GM20431 (cell line): ENCODE measurements at regions not wholly inside any gene's neighbourhood (a gene's known extent, or its start where the extent isn't known, plus 50 kb on each side); places are given as distances from the start of the nearest gene placed in this dataset.
"Not testable (repeated sequence)": the region's sequence is repeated elsewhere in the genome, so short reads cannot be mapped to it uniquely, and the experiment has no call there.

ENCODE experiments used
- in situ Hi-C: fragments of 300-500 bp; cut with MseI, MboI; formaldehyde crosslinking; loops from one replicate; pipeline ENCODE4 v1.15.0; 2020; ENCODE audit warnings: low sequenced_read_pairs; ENCODE audit not compliant: unreplicated experiment

DNA sequence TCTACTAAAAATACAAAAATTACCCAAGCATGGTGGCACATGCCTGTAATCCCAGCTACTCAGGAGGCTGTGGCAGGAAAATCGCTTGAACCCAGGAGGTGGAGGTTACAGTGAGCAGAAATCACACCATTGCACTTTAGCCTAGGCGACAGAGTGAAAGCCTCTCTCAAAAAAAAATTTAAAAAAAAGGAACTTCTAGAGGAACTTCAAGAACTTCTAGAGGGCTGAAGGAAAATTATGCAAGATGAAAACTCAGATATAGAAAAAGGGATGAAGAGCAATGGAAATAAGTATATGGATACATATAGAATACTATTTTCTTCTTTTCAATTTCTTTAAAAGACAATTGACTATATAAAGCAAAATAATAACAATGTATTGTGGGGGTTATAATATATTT lies 51.2 kb upstream of the PRR5 start:
- in situ Hi-C loops: no loop called here

DNA sequence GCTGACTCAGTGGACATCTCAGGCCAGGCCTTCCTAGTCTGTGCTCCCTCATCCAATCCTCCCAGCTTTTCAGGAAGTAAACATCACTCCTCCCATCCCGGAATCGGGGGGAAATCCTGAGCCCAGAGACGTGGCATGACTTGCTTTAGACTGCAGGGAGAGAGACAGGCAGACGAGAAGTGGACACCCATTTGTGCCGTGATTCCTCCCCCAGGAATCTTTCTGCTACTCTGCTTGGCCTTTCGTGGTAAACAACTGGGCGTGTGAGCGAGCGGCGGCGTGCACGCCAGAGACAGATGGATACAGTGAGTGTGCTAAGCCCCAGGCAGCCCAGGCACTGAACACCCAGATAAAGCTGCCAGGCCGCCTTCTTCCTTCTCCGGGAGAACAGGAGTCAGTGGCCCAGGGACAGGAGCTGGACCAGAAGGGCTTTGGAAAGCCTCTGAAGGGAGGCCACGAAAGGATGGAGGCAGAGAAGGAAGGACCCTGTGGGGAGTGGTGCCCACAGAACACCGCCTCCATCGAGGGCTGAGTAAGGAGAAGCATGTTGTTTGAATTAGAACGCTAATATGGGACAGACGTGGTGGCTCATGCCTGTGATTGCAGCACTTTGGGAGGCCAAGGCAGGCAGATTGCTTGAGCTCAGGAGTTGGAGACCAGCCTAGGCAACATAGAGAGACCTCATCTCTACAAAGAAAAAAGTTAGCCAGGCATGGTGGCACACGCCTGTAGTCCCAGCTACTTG lies 53.0 kb upstream of the PRR5 start:
- in situ Hi-C loops: no loop called here

DNA sequence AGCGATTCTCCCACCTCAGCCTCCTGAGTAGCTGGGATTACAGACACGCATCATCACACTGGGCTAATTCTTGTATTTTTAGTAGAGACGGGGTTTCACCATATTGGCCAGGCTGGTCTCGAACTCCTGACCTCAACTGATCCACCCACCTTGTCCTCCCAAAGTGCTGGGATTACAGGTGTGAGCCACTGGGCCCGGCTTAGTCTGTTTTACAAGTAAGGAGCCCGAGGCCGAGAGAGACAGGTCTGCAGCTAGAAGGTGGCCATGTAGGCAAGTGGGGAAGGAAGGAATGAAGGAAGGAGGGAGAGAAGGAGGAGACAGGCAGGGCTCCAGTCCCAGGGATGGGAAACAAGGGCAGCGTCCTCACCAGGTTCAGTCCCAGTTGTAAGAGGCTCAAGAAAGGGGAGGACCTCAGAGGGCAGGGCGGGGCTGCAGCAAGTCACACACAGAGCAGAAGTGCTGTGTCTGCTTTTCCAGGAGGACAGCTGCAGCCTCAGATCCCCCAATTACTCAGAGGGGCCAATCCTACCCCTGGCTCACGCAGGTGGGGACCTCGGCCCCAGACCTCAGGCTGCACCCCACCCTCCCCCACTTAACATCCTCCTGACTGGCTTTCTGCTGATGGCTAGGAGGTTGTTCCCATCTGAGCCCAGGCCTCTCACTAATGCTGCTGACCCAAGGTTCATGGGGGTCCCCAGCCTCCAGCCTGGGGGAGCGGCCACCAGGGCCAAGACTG lies 53.8 kb upstream of the PRR5 start:
- in situ Hi-C loops: no loop called here

DNA sequence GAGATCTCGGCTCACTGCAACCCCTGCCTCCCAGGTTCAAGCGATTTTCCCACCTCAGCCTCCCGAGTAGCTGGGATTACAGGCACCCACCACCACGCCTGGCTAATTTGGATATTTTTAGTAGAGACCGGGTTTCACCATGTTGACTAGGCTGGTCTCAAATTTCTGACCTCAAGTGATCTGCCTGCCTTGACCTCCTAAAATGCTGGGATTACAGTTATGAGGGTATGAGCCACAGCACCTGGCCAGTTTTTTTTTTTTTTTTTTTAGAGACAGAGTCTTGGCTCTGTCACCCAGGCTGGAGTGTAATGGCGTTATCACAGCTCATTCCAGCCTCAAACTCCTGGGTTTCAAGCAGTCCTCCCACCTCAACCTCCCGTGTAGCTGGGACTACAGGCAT lies 54.9 kb upstream of the PRR5 start:
- in situ Hi-C loops: no loop called here

DNA sequence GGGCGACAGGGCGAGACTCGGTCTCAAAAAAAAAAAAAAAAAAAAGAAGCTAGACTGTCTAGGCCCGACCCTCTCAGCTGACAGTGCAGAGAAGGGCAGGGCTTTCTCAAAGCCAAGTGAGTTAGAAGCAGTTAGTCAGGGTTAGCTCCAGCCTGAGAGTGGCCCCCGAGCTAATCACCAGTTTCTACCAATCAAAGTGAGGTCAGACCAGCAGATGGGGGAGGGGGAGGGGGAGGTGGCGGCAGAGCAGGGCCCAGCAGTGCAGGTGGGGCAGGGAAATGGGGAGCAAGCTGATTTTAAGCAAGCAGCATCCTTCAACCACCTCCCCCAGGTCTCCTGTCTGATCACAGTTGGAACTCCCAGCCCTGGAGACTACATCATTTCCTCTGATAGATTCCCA lies 55.3 kb upstream of the PRR5 start:
- in situ Hi-C loops: no loop called here

DNA sequence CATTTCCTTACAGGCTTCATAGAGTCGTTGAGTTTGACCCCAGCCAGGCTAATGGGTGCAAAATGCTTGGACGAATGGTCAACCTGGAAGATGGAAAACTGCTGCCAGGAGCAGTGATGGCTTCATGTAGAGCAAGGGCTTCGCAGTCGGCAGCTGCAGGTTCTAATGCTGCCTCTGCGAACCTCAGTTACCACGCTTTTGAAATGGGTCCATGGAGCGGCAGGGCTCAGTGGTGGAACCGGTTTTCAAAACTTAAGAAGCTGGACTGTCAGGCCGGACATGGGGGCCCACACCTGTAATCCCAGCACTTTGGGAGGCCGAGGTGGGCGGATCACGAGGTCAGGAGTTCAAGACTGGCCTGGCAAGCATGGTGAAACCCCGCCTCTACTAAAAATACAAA lies 55.9 kb upstream of the PRR5 start:
- in situ Hi-C loops: no loop called here

DNA sequence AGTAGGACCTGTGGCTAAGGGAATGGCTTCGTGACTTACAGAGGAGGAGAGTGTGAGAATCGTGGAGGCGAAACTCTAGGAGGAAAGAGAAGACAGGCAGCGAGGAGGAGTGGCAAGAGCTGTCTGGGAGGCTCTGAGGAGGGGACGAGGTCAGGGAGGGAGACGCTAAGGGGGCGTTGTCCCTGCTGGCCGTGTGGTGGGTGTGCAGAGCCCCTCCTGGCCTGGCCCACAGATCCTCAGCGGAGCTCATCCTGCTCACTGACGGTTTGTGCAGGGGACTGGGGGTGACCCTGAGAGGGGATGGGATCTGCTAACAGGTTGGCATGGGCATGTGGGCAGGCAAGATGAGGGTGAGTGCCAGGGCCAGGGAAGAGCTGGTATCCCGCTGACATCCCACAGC lies 56.5 kb upstream of the PRR5 start:
- in situ Hi-C loops: no loop called here

DNA sequence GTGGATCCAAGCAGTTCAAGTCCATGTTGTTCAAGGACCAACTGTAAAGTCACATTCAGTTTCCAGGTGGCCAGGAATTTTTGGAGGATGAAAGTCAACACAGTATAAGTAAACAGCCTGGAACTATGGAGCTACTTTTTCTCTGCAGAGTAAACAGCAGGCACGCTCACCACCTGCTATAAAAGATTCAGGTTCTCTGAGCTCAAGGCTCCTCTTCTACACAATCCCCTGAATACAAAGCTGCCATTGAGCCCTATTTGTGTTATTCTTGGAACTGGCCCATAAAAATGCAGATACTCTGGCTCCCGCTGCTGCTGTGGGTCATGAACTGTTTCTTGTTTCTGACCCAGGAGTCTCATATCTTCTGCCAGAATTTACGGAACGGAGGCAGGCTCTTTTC lies 56.9 kb upstream of the PRR5 start:
- in situ Hi-C loops: no loop called here

DNA sequence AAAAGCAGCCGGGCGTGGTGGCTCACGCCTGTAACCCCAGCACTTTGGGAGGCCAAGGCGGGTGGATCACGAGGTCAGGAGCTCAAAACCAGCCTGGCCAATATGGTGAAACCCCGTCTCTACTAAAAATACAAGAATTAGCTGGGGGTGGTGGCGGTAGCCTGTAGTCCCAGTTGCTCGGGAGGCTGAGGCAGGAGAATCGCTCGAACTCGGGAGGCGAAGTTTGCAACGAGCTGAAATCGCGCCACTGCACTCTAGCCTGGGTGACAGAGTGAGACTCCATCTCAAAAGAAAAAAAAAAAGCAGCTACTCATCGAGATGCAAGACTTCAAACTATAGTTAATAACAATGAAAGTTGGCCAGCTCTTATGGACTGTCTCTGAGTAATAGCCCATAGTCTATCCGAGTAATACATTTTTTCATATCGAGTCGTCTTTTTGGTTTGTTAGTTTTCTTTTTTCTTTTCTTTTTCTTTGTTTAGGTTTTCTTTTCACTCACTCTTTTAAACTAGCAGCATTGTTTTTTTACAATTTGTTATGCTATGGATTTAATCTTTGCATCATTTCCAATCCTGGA lies 58.4 kb upstream of the PRR5 start:
- in situ Hi-C loops: not testable (repeated sequence)

DNA sequence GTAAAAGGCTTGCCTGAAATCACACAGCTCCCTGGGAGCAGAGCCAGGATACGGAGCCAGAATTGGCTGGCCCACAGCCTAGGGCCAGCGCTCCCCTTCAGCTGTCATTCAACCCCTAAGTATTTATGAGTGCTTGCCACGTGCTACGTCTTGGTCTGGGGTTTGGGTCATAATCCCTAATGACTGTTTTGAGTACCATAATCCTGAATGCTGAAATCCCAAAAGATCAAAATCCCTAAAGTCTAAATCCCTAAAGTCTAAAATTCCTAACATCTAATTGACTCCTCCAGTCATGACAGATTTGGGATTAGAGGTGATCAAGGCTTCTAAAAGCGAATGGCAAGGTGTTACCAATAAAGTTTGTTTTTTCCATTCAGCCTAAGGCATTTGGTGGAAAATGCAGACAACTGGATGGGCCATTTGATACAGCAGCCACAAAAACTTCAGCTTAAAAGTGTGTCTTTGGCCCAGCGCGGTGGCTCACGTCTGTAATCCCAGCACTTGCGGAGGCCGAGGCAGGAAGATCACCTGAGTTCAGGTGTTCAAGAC lies 59.8 kb upstream of the PRR5 start:
- in situ Hi-C loops: no loop called here

DNA sequence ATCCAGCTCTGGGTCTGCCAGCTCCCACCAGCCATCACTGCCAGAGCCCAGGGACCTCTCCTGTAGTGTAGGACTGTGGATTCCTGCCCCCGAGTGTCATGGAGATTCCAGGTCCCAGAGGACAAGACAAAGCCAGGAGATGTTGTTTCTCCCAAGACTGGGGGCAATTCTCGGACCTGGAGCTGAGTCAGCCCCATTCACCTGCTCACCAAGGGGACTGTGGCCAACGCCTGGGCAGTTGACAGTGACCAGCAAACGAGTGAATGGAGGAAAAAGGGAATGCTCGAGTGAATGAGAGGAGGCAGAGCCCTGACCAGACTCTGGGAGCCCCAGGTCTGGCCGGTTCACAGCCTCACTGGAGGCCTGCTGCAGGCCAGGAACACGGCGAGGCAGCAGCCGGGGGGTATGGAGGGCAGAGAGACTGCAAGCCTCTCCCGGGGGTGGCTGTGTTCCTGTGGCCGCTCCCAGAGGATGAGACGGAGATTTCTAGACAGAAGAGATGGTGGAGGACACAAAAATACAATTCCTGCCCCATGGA lies 61.3 kb upstream of the PRR5 start:
- in situ Hi-C loops: no loop called here

DNA sequence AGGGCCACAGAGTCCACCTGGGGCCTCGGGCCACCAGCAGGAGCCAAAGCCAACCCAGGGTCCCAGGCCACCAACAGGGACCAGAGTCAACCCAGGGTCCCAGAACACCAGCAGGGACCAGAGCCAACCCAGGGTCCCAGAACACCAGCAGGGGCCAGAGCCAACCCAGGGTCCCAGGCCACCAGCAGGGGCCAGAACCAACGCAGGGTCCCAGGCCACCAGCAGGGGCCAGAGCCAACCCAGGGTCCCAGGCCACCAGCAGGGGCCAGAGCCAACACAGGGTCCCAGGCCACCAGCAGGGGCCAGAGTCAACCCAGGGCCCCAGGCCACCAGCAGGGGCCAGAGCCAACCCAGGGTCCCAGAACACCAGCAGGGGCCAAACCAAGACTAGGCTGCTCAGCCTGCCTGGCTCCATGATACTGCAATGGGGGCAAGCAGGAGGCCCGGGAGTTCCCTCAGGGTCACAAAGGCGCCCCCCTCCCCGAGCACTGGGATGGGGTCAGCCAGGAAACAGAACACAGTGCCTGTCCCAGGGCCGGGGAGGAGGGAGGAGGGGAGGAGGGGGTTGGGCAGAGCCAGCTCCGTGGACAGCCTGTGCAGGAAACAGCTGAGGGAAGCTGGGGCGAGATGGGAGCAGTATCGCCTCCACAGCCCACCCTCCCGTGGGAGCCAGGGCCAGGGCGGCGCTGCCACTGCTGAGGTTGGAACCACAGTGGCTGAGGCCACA lies 62.0 kb upstream of the PRR5 start:
- in situ Hi-C loops: no loop called here

DNA sequence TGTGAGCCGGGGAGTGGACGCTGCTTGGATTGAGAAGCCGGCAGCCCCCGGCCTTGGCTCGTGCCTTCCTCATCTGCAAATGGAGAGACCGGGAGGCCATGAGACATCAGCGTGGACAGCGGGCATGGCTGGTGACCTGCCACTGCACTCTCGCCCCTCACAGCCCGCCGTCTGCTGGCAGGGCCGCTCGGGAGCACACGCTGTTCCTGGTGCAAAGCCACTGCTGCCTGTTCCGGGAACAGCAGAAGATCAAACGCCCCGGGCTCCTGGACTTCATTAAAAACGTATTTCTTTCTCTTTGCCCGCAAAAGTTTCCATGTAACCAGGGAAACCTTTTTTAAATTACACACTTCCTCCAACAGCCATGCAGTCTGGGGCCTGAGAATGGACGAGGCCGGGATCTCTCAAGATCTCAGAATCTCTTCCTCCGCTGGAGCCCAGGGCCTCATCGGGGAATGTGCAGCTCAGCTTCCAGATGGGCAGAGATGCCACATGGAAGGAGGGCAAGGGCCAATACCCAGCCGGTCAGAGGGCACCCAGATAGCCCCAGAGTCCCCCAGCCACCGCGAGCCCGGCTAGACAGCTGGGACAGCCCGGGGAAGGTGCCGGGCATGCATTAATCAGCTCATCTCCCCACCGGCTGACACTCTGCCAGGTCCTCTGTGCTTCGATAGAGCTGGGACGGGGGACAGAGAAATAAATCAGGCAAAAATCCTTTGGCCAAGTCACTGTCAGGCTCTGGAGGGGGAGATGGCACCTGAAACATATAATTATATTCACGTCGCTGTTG lies 62.8 kb upstream of the PRR5 start:
- in situ Hi-C loops: no loop called here

DNA sequence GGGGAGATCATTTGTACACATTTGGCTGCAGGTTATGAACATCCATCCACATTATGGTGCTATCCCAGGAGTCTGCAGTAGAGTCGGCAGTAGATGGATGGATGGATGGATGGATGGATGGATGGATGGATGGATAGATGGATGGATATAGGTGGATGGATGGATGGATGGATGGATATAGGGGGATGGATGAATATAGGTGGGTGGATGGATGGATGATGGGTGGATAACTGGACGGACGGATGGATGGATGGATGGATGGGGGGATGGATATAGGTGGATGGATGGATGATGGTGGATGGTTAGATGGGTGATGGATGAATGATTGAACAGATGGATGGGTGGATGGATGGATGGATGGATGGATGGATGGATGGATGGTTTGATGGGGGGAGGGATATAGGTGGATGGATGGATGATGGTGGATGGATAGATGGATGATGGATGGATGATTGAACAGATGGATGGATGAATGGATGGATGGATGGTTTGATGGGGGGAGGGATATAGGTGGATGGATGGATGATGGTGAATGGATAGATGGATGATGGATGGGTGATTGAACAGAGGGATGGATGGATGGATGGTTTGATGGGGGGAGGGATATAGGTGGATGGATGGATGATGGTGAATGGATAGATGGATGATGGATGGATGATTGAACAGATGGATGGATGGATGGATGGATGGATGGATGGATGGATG lies 65.3 kb upstream of the PRR5 start:
- in situ Hi-C loops: not testable (repeated sequence)

DNA sequence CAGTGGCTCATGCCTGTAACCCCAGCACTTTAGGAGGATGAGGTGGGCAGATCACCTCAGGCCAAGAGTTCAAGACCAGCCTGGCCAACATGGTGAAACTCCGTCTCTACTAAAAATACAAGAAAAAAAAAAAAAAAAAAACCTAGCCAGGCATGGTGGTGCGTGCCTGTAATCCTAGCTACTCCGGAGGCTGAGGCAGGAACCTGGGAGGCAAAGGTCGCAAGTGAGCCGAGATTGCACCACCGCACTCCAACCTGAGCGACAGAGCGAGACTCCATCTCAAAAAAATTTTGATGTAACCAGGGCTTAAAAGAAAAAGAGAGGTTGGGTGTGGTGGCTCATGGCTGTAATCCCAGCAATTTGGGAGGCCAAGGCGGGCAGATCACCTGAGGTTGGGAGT lies 66.4 kb upstream of the PRR5 start:
- in situ Hi-C loops: not testable (repeated sequence)

DNA sequence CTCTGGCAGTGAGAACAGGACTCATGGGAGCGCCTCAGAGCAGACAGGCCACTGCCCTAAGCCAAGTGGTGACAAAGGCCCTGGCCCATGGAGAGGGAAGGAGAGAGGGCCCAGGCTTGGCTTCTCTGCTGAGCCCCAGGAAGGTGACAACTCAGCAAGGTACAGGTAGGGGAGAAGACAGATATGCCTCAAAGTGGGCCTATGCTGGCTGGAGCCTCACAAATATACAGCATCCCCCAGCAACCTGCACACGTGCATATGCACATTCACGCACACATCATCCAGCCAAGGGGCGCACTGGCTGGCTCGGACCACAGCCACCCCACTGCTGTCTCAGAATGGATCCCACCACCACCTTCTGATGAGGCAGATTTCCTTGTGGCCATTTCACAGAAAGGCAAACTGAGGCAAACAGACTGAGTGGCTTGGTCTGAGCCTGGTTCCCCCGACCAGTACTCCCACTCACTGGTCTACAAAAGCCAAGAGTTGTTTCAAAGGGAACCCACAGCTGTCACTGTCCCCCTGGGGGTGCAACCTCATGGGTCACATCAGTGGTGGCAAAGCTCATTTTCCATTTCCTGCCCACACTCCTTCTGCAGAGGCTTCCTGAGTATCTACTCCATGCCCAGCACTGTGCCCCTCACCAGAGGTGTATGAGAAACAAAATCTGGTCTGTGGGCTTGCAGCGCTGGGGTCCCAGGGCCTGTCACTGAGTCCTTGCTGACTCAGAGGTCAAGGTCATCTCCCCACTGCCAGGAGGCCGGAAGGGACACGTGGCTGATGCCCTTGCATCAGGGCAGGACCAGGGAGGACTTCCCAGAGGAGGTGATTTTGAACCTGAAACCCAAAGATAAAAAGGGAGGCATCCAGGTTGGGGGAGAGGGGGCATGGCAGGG lies 67.3 kb upstream of the PRR5 start:
- in situ Hi-C loops: no loop called here

DNA sequence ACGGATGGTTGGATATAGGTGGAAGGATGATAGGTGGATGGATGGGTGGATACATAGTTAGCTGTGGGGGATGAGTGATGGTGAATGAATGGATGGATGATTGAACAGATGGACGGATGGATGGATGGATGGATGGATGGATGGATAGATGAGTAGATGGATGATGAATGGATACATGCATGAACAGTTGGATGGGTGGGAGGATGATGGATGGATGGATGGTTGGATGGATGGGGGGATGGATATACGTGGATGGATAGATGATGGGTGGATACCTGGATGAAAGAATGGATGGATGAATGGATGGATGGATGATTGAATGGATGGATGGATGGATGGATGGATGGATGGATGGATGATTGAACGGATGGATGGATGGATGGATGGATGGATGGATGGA lies 68.4 kb upstream of the PRR5 start:
- in situ Hi-C loops: no loop called here
